Peyer's patch (tissue), 4 donors: ENCODE measurements at regions not wholly inside any gene's neighbourhood (a gene's known extent, or its start where the extent isn't known, plus 50 kb on each side); places are given as distances from the start of the nearest gene placed in this dataset.

Experiments used
- DNase-seq, 3 donors: peaks; one replicate each; pipeline ENCODE4 v3.0.0-alpha.2; 2017 to 2019
- H3K27ac ChIP-seq, 4 donors: fragments of 200-600 bp; sonication (generic); one replicate each; pipeline ENCODE4 v1.5.1; 2016 to 2019
- H3K27me3 ChIP-seq, 2 donors: fragments of 200-600 bp; sonication (generic); one replicate each; pipeline ENCODE4 v1.5.1; 2019
- H3K36me3 ChIP-seq, 3 donors: fragments of 200-600 bp; sonication (generic); one replicate each; pipeline ENCODE4 v1.5.1; 2016 to 2019
- H3K4me1 ChIP-seq, 4 donors: fragments of 200-600 bp; sonication (generic); one replicate each; pipeline ENCODE4 v1.5.1; 2016 to 2019
- H3K4me3 ChIP-seq, 4 donors: fragments of 200-600 bp; sonication (generic); 1 replicate in 3 of 4; 2 replicates in 1 of 4; pipeline ENCODE4 v1.5.1; 2016 to 2019; ENCODE audit warnings: mild to moderate bottlenecking in 1 of 4
- H3K9me3 ChIP-seq, 4 donors: fragments of 200-600 bp; sonication (generic); one replicate each; pipeline ENCODE4 v1.5.1; 2016 to 2019; ENCODE audit warnings: mild to moderate bottlenecking in 1 of 4
- POLR2A ChIP-seq, 2 donors: fragments of 450-650 bp; IDR thresholded peaks; one replicate each; pipeline ENCODE4 v1.5.1; 2017; ENCODE audit warnings: antibody characterized with exemption in 2 of 2, mild to moderate bottlenecking in 2 of 2, moderate library complexity in 2 of 2
- TF ChIP-seq, protein P1 (sequence below), 6 experiments: fragments of 450-650 bp in 4 of 6; fragments of 200-600 bp in 2 of 6; sonication (generic) in 1 of 6; IDR thresholded peaks; one replicate each; pipeline ENCODE4 v1.5.1; 2017 to 2019; ENCODE audit warnings: antibody characterized with exemption in 6 of 6, mild to moderate bottlenecking in 3 of 6, moderate library complexity in 1 of 6

DNA sequence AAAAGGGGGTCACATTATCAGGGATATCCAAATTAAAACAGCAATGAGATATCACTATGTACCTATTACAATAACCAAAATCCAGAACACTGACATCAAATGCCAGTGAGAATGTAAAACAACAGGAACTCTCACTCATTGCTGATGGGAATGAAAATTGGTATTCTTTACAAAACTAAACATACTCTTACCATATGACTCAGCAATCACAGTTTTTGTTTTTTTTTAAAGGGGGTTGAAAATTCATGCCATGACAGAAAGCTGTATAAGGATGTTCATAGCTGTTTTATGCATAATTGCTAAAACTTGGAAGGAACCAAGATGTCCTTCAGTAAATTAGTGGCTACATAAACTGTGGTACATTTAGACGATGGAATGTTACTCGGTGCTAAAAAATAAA is 71.6 kb upstream of the SLITRK1 start:
- no peaks in the 10 kb centered on the region for H3K36me3 ChIP-seq

DNA sequence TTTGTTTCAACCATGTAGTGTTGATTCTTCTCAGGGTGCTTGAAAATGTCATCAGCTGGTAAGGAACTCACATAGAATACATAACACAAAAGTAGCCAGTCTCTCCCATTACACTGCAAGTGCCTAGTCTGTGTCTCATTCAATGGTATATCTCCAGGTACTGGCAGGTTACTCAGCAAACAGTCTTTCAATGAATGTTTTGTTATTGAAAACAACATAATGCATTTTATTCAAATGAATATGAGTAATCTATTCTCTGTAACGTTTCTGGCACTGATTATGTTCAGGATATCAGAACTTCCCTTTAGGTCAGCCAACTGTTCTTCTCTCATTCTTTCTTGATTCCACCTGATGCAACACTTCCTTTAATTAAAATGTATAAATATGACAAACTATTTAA is 68.0 kb upstream of the SLITRK1 start:
- Histone ChIP-seq H3K27me3 (no peaks in the 10 kb centered on the region), H3K4me1 (no peaks in the 10 kb centered on the region), H3K4me3 (no peak overlapping the region), H3K27ac (no peak overlapping the region), H3K9me3 (no peaks in the 10 kb centered on the region), H3K36me3 (no peaks in the 10 kb centered on the region)
- no peak for DNase-seq
- TF ChIP-seq, protein P1, sequence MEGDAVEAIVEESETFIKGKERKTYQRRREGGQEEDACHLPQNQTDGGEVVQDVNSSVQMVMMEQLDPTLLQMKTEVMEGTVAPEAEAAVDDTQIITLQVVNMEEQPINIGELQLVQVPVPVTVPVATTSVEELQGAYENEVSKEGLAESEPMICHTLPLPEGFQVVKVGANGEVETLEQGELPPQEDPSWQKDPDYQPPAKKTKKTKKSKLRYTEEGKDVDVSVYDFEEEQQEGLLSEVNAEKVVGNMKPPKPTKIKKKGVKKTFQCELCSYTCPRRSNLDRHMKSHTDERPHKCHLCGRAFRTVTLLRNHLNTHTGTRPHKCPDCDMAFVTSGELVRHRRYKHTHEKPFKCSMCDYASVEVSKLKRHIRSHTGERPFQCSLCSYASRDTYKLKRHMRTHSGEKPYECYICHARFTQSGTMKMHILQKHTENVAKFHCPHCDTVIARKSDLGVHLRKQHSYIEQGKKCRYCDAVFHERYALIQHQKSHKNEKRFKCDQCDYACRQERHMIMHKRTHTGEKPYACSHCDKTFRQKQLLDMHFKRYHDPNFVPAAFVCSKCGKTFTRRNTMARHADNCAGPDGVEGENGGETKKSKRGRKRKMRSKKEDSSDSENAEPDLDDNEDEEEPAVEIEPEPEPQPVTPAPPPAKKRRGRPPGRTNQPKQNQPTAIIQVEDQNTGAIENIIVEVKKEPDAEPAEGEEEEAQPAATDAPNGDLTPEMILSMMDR (IDR thresholded peaks at IDR 0.05) = no peak
- no peak for TF ChIP-seq POLR2A (IDR thresholded peaks at IDR 0.05)

More for the DNA sequence above, 71.6 kb upstream of the SLITRK1 start:
- Histone ChIP-seq H3K9me3 (no peaks in the 10 kb centered on the region), H3K27ac (no peak overlapping the region), H3K27me3 (no peaks in the 10 kb centered on the region), H3K4me3 (no peak overlapping the region), H3K4me1 (no peaks in the 10 kb centered on the region)
- TF ChIP-seq, protein P1 (IDR thresholded peaks at IDR 0.05) = no peak
- no peak for TF ChIP-seq POLR2A (IDR thresholded peaks at IDR 0.05)
- DNase-seq = no peak

GRCh38 chr13:83943530-83944279 is 61.4 kb upstream of the SLITRK1 start:
- DNase-seq = no peak
- H3K36me3 ChIP-seq = no peaks in the 10 kb centered on the region
- no peaks in the 10 kb centered on the region for H3K9me3 ChIP-seq
- H3K4me1 ChIP-seq = no peaks in the 10 kb centered on the region
- no peaks in the 10 kb centered on the region for H3K27me3 ChIP-seq
- no peak overlapping the region for H3K27ac ChIP-seq
- TF ChIP-seq, protein P1 (IDR thresholded peaks at IDR 0.05) = no peak
- TF ChIP-seq POLR2A (IDR thresholded peaks at IDR 0.05) = no peak
- no peak overlapping the region for H3K4me3 ChIP-seq

DNA sequence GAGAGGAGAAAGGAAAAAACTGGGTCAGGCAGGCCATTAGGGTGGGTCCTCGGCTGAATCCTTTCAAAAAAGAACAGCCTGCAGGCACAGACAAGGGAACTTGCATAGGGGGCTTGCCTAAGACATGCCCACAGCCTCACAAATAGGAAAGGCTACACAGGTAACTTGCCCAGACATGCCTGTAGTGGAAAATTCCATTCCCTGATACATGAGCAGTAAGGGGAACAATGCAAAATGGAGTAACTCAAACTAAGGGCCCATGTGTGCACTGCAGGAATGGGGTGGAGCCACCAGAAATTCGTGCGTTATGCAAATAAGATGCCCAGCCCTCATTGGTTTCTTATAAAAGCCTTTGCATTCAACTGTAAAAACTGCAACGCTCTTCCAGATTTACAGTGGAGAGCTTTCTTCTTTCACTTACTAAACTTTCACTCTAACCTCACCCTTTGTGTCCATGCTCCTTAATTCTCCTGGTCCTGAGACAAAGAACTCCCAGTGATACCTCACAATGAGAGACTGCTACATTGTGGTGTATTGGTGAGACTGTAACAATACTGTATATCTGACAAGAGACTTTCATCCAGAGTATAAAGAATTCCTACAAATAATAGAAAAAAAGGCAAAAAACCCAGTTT is 59.5 kb upstream of the SLITRK1 start:
- H3K9me3 ChIP-seq = no peaks in the 10 kb centered on the region
- no peaks in the 10 kb centered on the region for H3K27me3 ChIP-seq
- no peaks in the 10 kb centered on the region for H3K4me1 ChIP-seq
- H3K4me3 ChIP-seq = no peak overlapping the region
- DNase-seq = no peak
- H3K36me3 ChIP-seq = no peaks in the 10 kb centered on the region
- TF ChIP-seq, protein P1 (IDR thresholded peaks at IDR 0.05) = no peak
- no peak for TF ChIP-seq POLR2A (IDR thresholded peaks at IDR 0.05)
- H3K27ac ChIP-seq = no peak overlapping the region

DNA sequence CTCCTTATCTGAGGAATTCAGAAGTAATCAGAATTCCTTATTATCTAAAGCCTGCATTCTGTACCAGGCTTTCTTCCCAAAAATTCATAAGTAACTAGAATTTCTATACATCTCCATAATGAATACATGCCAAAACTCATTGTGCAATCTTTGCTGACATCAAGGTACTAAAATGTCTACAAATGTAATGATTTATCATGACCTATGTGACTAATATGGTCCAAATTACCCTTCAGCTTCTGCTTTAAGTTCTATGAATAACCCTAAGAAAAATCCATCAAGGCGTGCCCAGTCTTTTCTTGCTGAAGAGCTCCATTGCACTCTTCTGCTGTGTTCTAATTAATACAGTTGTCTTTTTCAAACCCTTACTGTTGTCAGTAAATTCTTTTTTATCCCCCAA is 58.5 kb upstream of the SLITRK1 start:
- H3K9me3 ChIP-seq = no peaks in the 10 kb centered on the region
- H3K36me3 ChIP-seq = no peaks in the 10 kb centered on the region
- DNase-seq = no peak
- H3K27me3 ChIP-seq = no peaks in the 10 kb centered on the region
- H3K4me3 ChIP-seq = no peak overlapping the region
- TF ChIP-seq POLR2A (IDR thresholded peaks at IDR 0.05) = no peak
- TF ChIP-seq, protein P1 (IDR thresholded peaks at IDR 0.05) = no peak
- H3K4me1 ChIP-seq = no peaks in the 10 kb centered on the region
- no peak overlapping the region for H3K27ac ChIP-seq
